Naive thymus-derived CD4-positive, alpha-beta T cell (primary cell): ENCODE measurements at regions not wholly inside any gene's neighbourhood (a gene's known extent, or its start where the extent isn't known, plus 50 kb on each side); places are given as distances from the start of the nearest gene placed in this dataset.

Source experiments
- ATAC-seq: fragments of 150-1000 bp; cut with Tn5 transposase; 2 replicates; pipeline ENCODE4 v1.10.0; 2021; ENCODE audit warnings: mild to moderate bottlenecking, moderate library complexity
- CTCF ChIA-PET: fragments of 350-600 bp; sonication (Branson Sonifier 250); formaldehyde crosslinking; loops from one replicate; lab custom pipeline; 2021; ENCODE audit warnings: antibody characterized with exemption; lab: Charles Lee
- POLR2A ChIA-PET: fragments of 350-600 bp; sonication (Branson Sonifier 250); formaldehyde crosslinking; loops from one replicate; lab custom pipeline; 2021; ENCODE audit warnings: antibody characterized with exemption, inconsistent platforms; lab: Charles Lee
- DNase-seq, 9 donors: peaks; one replicate each; pipeline versions ENCODE4 v3.0.0 to v3.0.0-alpha.2; 2020 to 2022; ENCODE audit warnings: mixed read lengths in 1 of 9
- H3K27ac ChIP-seq: one replicate; pipeline ENCODE4 v1.7.0; 2013; ENCODE audit warnings: mild to moderate bottlenecking, low read depth, low read length, moderate library complexity
- H3K27me3 ChIP-seq, 2 donors: one replicate each; pipeline ENCODE4 v1.7.0; 2013; ENCODE audit warnings: low read length in 2 of 2, mild to moderate bottlenecking in 2 of 2, moderate library complexity in 2 of 2; ENCODE audit not compliant: control insufficient read depth in 2 of 2, insufficient read depth in 2 of 2
- H3K36me3 ChIP-seq, 3 experiments: 1 replicate in 2 of 3; 2 replicates in 1 of 3; pipeline ENCODE4 v1.7.0; 2013; ENCODE audit warnings: low read length in 3 of 3, mild to moderate bottlenecking in 3 of 3, moderate library complexity in 1 of 3; ENCODE audit not compliant: insufficient read depth in 3 of 3, control insufficient read depth in 2 of 3
- H3K4me1 ChIP-seq, 2 donors: one replicate each; pipeline ENCODE4 v1.7.0; 2013; ENCODE audit warnings: low read length in 2 of 2, mild to moderate bottlenecking in 2 of 2, moderate library complexity in 1 of 2; ENCODE audit not compliant: control insufficient read depth in 2 of 2, insufficient read depth in 2 of 2
- H3K4me3 ChIP-seq: 2 replicates; pipeline ENCODE4 v1.7.0; 2013; ENCODE audit warnings: mild to moderate bottlenecking, low read length
- H3K9me3 ChIP-seq, 3 experiments: 1 replicate in 2 of 3; 2 replicates in 1 of 3; pipeline ENCODE4 v1.7.0; 2013; ENCODE audit warnings: low read length in 3 of 3; ENCODE audit not compliant: control insufficient read depth in 2 of 3
- H3K27ac Mint-ChIP-seq, 9 donors: one replicate each; pipeline ENCODE4 v1.8.0; 2020 to 2022; ENCODE audit warnings: mixed read lengths in 9 of 9, mild to moderate bottlenecking in 8 of 9, moderate library complexity in 5 of 9, inconsistent platforms in 2 of 9
- H3K27me3 Mint-ChIP-seq, 5 donors: one replicate each; pipeline ENCODE4 v1.8.0; 2021 to 2022; ENCODE audit warnings: mixed read lengths in 5 of 5, mild to moderate bottlenecking in 1 of 5
- H3K36me3 Mint-ChIP-seq, 5 donors: one replicate each; pipeline ENCODE4 v1.8.0; 2020 to 2022; ENCODE audit warnings: mixed read lengths in 5 of 5, mild to moderate bottlenecking in 3 of 5, inconsistent platforms in 1 of 5
- H3K4me1 Mint-ChIP-seq, 7 donors: one replicate each; pipeline ENCODE4 v1.8.0; 2020 to 2022; ENCODE audit warnings: mixed read lengths in 7 of 7, mild to moderate bottlenecking in 3 of 7, inconsistent platforms in 1 of 7
- H3K4me3 Mint-ChIP-seq, 10 donors: one replicate each; pipeline ENCODE4 v1.8.0; 2020 to 2022; ENCODE audit warnings: mild to moderate bottlenecking in 10 of 10, mixed read lengths in 10 of 10, moderate library complexity in 6 of 10, inconsistent platforms in 2 of 10
- H3K9me3 Mint-ChIP-seq, 11 donors: one replicate each; pipeline ENCODE4 v1.8.0; 2020 to 2022; ENCODE audit warnings: mixed read lengths in 11 of 11, mild to moderate bottlenecking in 4 of 11, inconsistent platforms in 1 of 11, moderate library complexity in 1 of 11
- intact Hi-C, 2 donors: fragments of 100-400 bp; cut with micrococcal nuclease; formaldehyde crosslinking; loops; one replicate each; pipeline ENCODE4 v1.15.1; 2023

- Histone ChIP-seq H3K27ac (no peak overlapping the region), H3K9me3 (no peaks in the 10 kb centered on the region), H3K36me3 (no peaks in the 10 kb centered on the region), H3K4me1 (no peaks in the 10 kb centered on the region), H3K27me3 (no peaks in the 10 kb centered on the region), H3K4me3 (no peak overlapping the region)
- Mint-ChIP-seq H3K27me3 (peaks cover 0 to 3% (median 0%) of the 10 kb centered on the region in 5 donors), H3K27ac (no peak overlapping the region), H3K4me3 (no peak overlapping the region), H3K36me3 (peaks cover 0 to 7% (median 4%) of the 10 kb centered on the region in 5 donors), H3K9me3 (peaks cover 0 to 14% (median 6%) of the 10 kb centered on the region in 11 donors), H3K4me1 (peaks cover 0 to 5% (median 0%) of the 10 kb centered on the region in 7 donors)
- POLR2A ChIA-PET: interaction anchor here (0.6 kb wide), 1 partner anchor 815 kb away, joined by 3 read pairs; no protein-coding TSS in a partner anchor
- intact Hi-C loops: no loop called here
- no peak for DNase-seq
- CTCF ChIA-PET: no interaction called here
- no peak for ATAC-seq
These were observed 179.7 kb upstream of the IER5L start for GRCh38 chr9:129357773-129358245.

GRCh38 chr9:129356871-129357772 is 179.1 kb upstream of the IER5L start:
- Mint-ChIP-seq H3K27ac (no peak overlapping the region), H3K36me3 (peaks cover 0 to 7% (median 4%) of the 10 kb centered on the region in 5 donors), H3K9me3 (peaks cover 0 to 14% (median 6%) of the 10 kb centered on the region in 11 donors), H3K27me3 (peaks cover 0 to 3% (median 0%) of the 10 kb centered on the region in 5 donors), H3K4me3 (no peak overlapping the region), H3K4me1 (peaks cover 0 to 5% (median 0%) of the 10 kb centered on the region in 7 donors)
- ATAC-seq (no peak), DNase-seq (no peak)
- intact Hi-C loops: no loop called here
- ChIA-PET POLR2A (no interaction called here), CTCF (interaction anchor here (0.7 kb wide), 1 partner anchor 272 kb away, joined by 5 read pairs; no protein-coding TSS in a partner anchor)
- H3K27me3 ChIP-seq: peaks cover 0 to 1% of the 10 kb centered on the region in 2 donors
- no peaks in the 10 kb centered on the region for H3K4me1 ChIP-seq
- no peaks in the 10 kb centered on the region for H3K36me3 ChIP-seq
- H3K9me3 ChIP-seq: no peaks in the 10 kb centered on the region
- H3K27ac ChIP-seq: no peak overlapping the region
- H3K4me3 ChIP-seq: no peak overlapping the region

- CTCF ChIA-PET: interaction anchor here (0.6 kb wide), 1 partner anchor 28 kb away, joined by 5 read pairs; no protein-coding TSS in a partner anchor
- H3K36me3 ChIP-seq: no peaks in the 10 kb centered on the region
- ATAC-seq: no peak
These were observed 177.6 kb upstream of the IER5L start for GRCh38 chr9:129355631-129356030.

GRCh38 chr9:129354498-129354897 is 176.4 kb upstream of the IER5L start:
- POLR2A ChIA-PET: interaction anchor here (0.6 kb wide), 1 partner anchor 14 kb away, joined by 5 read pairs; no protein-coding TSS in a partner anchor
- H3K27ac Mint-ChIP-seq: peak overlapping the region in 1 of 9 donors; percentile 53

More at GRCh38 chr9:129355631-129356030, 177.6 kb upstream of the IER5L start:
- peaks cover 0 to 14% (median 6%) of the 10 kb centered on the region in 11 donors for H3K9me3 Mint-ChIP-seq
- no peak overlapping the region for H3K27ac ChIP-seq
- no peak for DNase-seq
- peaks cover 0 to 8% (median 3%) of the 10 kb centered on the region in 7 donors for H3K4me1 Mint-ChIP-seq
- no peak overlapping the region for H3K27ac Mint-ChIP-seq
- no peak overlapping the region for H3K4me3 Mint-ChIP-seq
- H3K4me3 ChIP-seq: no peak overlapping the region
- intact Hi-C loops: no loop called here
- POLR2A ChIA-PET: no interaction called here
- peaks cover 0 to 7% (median 4%) of the 10 kb centered on the region in 5 donors for H3K36me3 Mint-ChIP-seq
- H3K4me1 ChIP-seq: peaks cover 0 to 2% of the 10 kb centered on the region in 2 donors
- peaks cover 0 to 13% (median 0%) of the 10 kb centered on the region in 5 donors for H3K27me3 Mint-ChIP-seq
- H3K27me3 ChIP-seq: peaks cover 0 to 4% of the 10 kb centered on the region in 2 donors
- H3K9me3 ChIP-seq: no peaks in the 10 kb centered on the region

DNA sequence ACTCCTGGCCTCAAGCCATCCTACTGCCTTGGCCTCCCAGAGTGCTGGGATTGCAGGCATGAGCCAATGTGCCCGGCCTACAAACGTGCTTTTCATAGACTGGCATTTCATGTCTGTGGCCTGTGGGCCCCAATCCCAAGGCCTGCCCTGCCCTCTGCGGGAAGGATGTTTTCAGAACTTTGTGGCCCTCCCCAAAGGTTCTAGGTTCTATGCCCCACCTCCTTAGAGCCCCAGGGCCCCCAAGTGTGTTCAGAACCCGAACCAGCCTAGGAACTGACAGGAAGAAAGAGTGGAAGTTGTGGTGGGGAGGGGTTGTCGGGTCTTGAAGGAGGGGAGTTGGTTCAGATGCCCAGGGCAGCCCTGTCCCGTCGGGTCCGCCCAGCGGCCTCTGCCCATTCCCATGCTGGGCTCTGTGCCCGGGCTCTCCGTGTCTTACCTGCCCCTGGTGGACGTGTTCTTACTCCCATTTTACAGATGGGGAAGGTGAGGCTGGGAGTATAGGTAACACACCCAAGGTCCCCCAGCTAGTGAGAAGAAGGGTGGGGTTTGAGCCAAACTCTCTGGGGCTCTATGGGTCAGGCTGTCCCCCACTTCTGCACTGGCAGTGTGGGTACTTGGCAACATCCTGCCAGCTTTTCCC is 175.8 kb upstream of the IER5L start:
- CTCF ChIA-PET: no interaction called here
- POLR2A ChIA-PET: interaction anchor here (0.6 kb wide), 1 partner anchor 14 kb away, joined by 5 read pairs; no protein-coding TSS in a partner anchor
- peak overlapping the region in 5 of 10 donors; percentile 21 to 80 (median 56) for H3K4me3 Mint-ChIP-seq
- Histone ChIP-seq H3K4me3 (no peak overlapping the region), H3K36me3 (no peaks in the 10 kb centered on the region), H3K27ac (no peak overlapping the region), H3K27me3 (peaks cover 0 to 4% of the 10 kb centered on the region in 2 donors), H3K4me1 (peaks cover 0 to 2% of the 10 kb centered on the region in 2 donors), H3K9me3 (no peaks in the 10 kb centered on the region)
- DNase-seq (no peak), ATAC-seq (no peak)
- H3K27me3 Mint-ChIP-seq: peaks cover 0 to 18% (median 0%) of the 10 kb centered on the region in 5 donors
- H3K9me3 Mint-ChIP-seq: peaks cover 0 to 14% (median 7%) of the 10 kb centered on the region in 11 donors
- H3K36me3 Mint-ChIP-seq: peaks cover 0 to 7% (median 4%) of the 10 kb centered on the region in 5 donors
- H3K4me1 Mint-ChIP-seq: peaks cover 0 to 8% (median 3%) of the 10 kb centered on the region in 7 donors
- peak overlapping the region in 1 of 9 donors; percentile 86 for H3K27ac Mint-ChIP-seq
- intact Hi-C loops: no loop called here

More at GRCh38 chr9:129354498-129354897, 176.4 kb upstream of the IER5L start:
- ATAC-seq (no peak), DNase-seq (no peak)
- Mint-ChIP-seq H3K27me3 (peaks cover 0 to 18% (median 0%) of the 10 kb centered on the region in 5 donors), H3K36me3 (peaks cover 0 to 7% (median 4%) of the 10 kb centered on the region in 5 donors), H3K4me1 (peaks cover 0 to 8% (median 3%) of the 10 kb centered on the region in 7 donors), H3K4me3 (no peak overlapping the region), H3K9me3 (peaks cover 0 to 14% (median 6%) of the 10 kb centered on the region in 11 donors)
- CTCF ChIA-PET: no interaction called here
- H3K36me3 ChIP-seq: no peaks in the 10 kb centered on the region
- H3K4me1 ChIP-seq: peaks cover 0 to 2% of the 10 kb centered on the region in 2 donors
- H3K9me3 ChIP-seq: no peaks in the 10 kb centered on the region
- intact Hi-C loops: no loop called here
- H3K27me3 ChIP-seq: peaks cover 0 to 4% of the 10 kb centered on the region in 2 donors
- no peak overlapping the region for H3K4me3 ChIP-seq
- no peak overlapping the region for H3K27ac ChIP-seq
